ENCODE measurements at regions not wholly inside any gene's neighbourhood (a gene's known extent, or its start where the extent isn't known, plus 50 kb on each side); places are given as distances from the start of the nearest gene placed in this dataset.
A peak's percentile ranks its signal among the peaks of the same experiment; 100 is the strongest.

- TF ChIP-seq RARB (CRISPR knock-in tag; IDR thresholded peaks at IDR 0.05): no peak
- no peak for TF ChIP-seq ZC3H10 (CRISPR knock-in tag; IDR thresholded peaks at IDR 0.05)
- TF ChIP-seq, protein P1, sequence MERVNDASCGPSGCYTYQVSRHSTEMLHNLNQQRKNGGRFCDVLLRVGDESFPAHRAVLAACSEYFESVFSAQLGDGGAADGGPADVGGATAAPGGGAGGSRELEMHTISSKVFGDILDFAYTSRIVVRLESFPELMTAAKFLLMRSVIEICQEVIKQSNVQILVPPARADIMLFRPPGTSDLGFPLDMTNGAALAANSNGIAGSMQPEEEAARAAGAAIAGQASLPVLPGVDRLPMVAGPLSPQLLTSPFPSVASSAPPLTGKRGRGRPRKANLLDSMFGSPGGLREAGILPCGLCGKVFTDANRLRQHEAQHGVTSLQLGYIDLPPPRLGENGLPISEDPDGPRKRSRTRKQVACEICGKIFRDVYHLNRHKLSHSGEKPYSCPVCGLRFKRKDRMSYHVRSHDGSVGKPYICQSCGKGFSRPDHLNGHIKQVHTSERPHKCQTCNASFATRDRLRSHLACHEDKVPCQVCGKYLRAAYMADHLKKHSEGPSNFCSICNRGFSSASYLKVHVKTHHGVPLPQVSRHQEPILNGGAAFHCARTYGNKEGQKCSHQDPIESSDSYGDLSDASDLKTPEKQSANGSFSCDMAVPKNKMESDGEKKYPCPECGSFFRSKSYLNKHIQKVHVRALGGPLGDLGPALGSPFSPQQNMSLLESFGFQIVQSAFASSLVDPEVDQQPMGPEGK (CRISPR knock-in tag; IDR thresholded peaks at IDR 0.05; ENCODE audit: borderline replicate concordance): no peak
- no peak for TF ChIP-seq GLIS3 (CRISPR knock-in tag; IDR thresholded peaks at IDR 0.05)
Observed at GRCh38 chr15:29914511-29914926, 92.3 kb upstream of the TJP1 start (continued).

GRCh38 chr15:29913528-29914135, 91.4 kb upstream of the TJP1 start:
- peak; percentile 55 for ATAC-seq
- TF ChIP-seq BACH2 (CRISPR knock-in tag; IDR thresholded peaks at IDR 0.05; ENCODE audit: borderline replicate concordance): no peak
- TF ChIP-seq ZFP3 (CRISPR knock-in tag; IDR thresholded peaks at IDR 0.05): no peak
- TF ChIP-seq ARNTL (CRISPR knock-in tag; IDR thresholded peaks at IDR 0.05; ENCODE audit: borderline replicate concordance, low read depth): no peak
- TF ChIP-seq, protein P2, sequence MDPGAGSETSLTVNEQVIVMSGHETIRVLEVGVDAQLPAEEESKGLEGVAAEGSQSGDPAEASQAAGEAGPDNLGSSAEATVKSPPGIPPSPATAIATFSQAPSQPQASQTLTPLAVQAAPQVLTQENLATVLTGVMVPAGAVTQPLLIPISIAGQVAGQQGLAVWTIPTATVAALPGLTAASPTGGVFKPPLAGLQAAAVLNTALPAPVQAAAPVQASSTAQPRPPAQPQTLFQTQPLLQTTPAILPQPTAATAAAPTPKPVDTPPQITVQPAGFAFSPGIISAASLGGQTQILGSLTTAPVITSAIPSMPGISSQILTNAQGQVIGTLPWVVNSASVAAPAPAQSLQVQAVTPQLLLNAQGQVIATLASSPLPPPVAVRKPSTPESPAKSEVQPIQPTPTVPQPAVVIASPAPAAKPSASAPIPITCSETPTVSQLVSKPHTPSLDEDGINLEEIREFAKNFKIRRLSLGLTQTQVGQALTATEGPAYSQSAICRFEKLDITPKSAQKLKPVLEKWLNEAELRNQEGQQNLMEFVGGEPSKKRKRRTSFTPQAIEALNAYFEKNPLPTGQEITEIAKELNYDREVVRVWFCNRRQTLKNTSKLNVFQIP (CRISPR knock-in tag; IDR thresholded peaks at IDR 0.05; ENCODE audit: borderline replicate concordance, low read depth): no peak
- TF ChIP-seq, protein P3, sequence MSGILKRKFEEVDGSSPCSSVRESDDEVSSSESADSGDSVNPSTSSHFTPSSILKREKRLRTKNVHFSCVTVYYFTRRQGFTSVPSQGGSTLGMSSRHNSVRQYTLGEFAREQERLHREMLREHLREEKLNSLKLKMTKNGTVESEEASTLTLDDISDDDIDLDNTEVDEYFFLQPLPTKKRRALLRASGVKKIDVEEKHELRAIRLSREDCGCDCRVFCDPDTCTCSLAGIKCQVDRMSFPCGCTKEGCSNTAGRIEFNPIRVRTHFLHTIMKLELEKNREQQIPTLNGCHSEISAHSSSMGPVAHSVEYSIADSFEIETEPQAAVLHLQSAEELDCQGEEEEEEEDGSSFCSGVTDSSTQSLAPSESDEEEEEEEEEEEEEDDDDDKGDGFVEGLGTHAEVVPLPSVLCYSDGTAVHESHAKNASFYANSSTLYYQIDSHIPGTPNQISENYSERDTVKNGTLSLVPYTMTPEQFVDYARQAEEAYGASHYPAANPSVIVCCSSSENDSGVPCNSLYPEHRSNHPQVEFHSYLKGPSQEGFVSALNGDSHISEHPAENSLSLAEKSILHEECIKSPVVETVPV (CRISPR knock-in tag; IDR thresholded peaks at IDR 0.05): no peak

GRCh38 chr15:29911705-29912104, 89.4 kb upstream of the TJP1 start:
- ATAC-seq: no peak
- TF ChIP-seq ZFP3 (CRISPR knock-in tag; IDR thresholded peaks at IDR 0.05): no peak
- no peak for TF ChIP-seq ZNF8 (CRISPR knock-in tag; IDR thresholded peaks at IDR 0.05)
- TF ChIP-seq BACH2 (CRISPR knock-in tag; IDR thresholded peaks at IDR 0.05; ENCODE audit: borderline replicate concordance): no peak
- TF ChIP-seq ISL1 (CRISPR knock-in tag; IDR thresholded peaks at IDR 0.05): no peak
- TF ChIP-seq GLIS3 (CRISPR knock-in tag; IDR thresholded peaks at IDR 0.05): no peak
- TF ChIP-seq ARNTL (CRISPR knock-in tag; IDR thresholded peaks at IDR 0.05; ENCODE audit: borderline replicate concordance, low read depth): no peak
- TF ChIP-seq TSHZ2 (CRISPR knock-in tag; IDR thresholded peaks at IDR 0.05): no peak
- TF ChIP-seq TOX (CRISPR knock-in tag; IDR thresholded peaks at IDR 0.05; ENCODE audit: borderline replicate concordance): no peak
- no peak for TF ChIP-seq CREB5 (CRISPR knock-in tag; IDR thresholded peaks at IDR 0.05; ENCODE audit: low read depth)
- TF ChIP-seq, protein P1 (CRISPR knock-in tag; IDR thresholded peaks at IDR 0.05; ENCODE audit: borderline replicate concordance): no peak
- TF ChIP-seq ZNF565 (CRISPR knock-in tag; conservative IDR thresholded peaks at IDR 0.05; ENCODE audit: low read depth): no peak
- TF ChIP-seq, protein P2 (CRISPR knock-in tag; IDR thresholded peaks at IDR 0.05; ENCODE audit: borderline replicate concordance, low read depth): no peak
- no peak for TF ChIP-seq ZNF70 (CRISPR knock-in tag; IDR thresholded peaks at IDR 0.05)
- TF ChIP-seq OSR1 (CRISPR knock-in tag; IDR thresholded peaks at IDR 0.05): no peak
- no peak for TF ChIP-seq ZC3H10 (CRISPR knock-in tag; IDR thresholded peaks at IDR 0.05)
- no peak for TF ChIP-seq RARB (CRISPR knock-in tag; IDR thresholded peaks at IDR 0.05)
- no peak for TF ChIP-seq TCF4 (CRISPR knock-in tag; IDR thresholded peaks at IDR 0.05; ENCODE audit: borderline replicate concordance)
- TF ChIP-seq ESRRG (CRISPR knock-in tag; IDR thresholded peaks at IDR 0.05): no peak
- TF ChIP-seq, protein P3 (CRISPR knock-in tag; IDR thresholded peaks at IDR 0.05): no peak
- TF ChIP-seq SNAI2 (CRISPR knock-in tag; IDR thresholded peaks at IDR 0.05): no peak
